GM23248 (cell line): ENCODE measurements at regions not wholly inside any gene's neighbourhood (a gene's known extent, or its start where the extent isn't known, plus 50 kb on each side); places are given as distances from the start of the nearest gene placed in this dataset.

Experiments
- DNase-seq: peaks from one replicate; pipeline ENCODE4 v3.0.0-alpha.2; 2015
- H2AFZ ChIP-seq: fragments of 200-600 bp; sonication (generic); 2 replicates; pipeline ENCODE4 v1.6.1; 2016; ENCODE audit warnings: antibody characterized with exemption
- H3F3A ChIP-seq: fragments of 200-600 bp; sonication (generic); 2 replicates; pipeline ENCODE4 v1.6.1; 2016; ENCODE audit warnings: mild to moderate bottlenecking, antibody characterized with exemption, mixed run types; ENCODE audit not compliant: insufficient read depth
- H3K27ac ChIP-seq: fragments of 200-600 bp; sonication (generic); 2 replicates; pipeline ENCODE4 v1.5.1; 2016; ENCODE audit warnings: mild to moderate bottlenecking
- H3K27me3 ChIP-seq: fragments of 200-600 bp; sonication (generic); replicated peaks from 2 replicates; pipeline ENCODE4 v1.6.1; 2016; ENCODE audit warnings: mild to moderate bottlenecking; ENCODE audit not compliant: insufficient read depth
- H3K36me3 ChIP-seq: fragments of 200-600 bp; sonication (generic); 2 replicates; pipeline ENCODE4 v1.6.1; 2016; ENCODE audit warnings: low read depth, mild to moderate bottlenecking
- H3K4me1 ChIP-seq: fragments of 200-600 bp; sonication (generic); 2 replicates; pipeline ENCODE4 v1.6.1; 2016; ENCODE audit warnings: mild to moderate bottlenecking; ENCODE audit not compliant: insufficient read depth
- H3K4me2 ChIP-seq: fragments of 200-600 bp; sonication (generic); one replicate; pipeline ENCODE4 v1.6.1; 2016; ENCODE audit warnings: mild to moderate bottlenecking; ENCODE audit not compliant: unreplicated experiment
- H3K4me3 ChIP-seq: fragments of 200-600 bp; sonication (generic); 2 replicates; pipeline ENCODE4 v1.5.1; 2016; ENCODE audit warnings: mild to moderate bottlenecking
- H3K79me2 ChIP-seq: fragments of 200-600 bp; sonication (generic); 2 replicates; pipeline ENCODE4 v1.6.1; 2016; ENCODE audit warnings: mild to moderate bottlenecking; ENCODE audit not compliant: insufficient read depth
- H3K9ac ChIP-seq: fragments of 200-600 bp; sonication (generic); 2 replicates; pipeline ENCODE4 v1.6.1; 2016; ENCODE audit warnings: mild to moderate bottlenecking
- H3K9me2 ChIP-seq: fragments of 200-600 bp; sonication (generic); 2 replicates; pipeline ENCODE4 v1.6.1; 2016; ENCODE audit warnings: mixed run types, mild to moderate bottlenecking, moderate library complexity; ENCODE audit not compliant: insufficient read depth
- H3K9me3 ChIP-seq: fragments of 200-600 bp; sonication (generic); one replicate; pipeline ENCODE4 v1.6.1; 2017; ENCODE audit warnings: low read depth
- H4K20me1 ChIP-seq: fragments of 200-600 bp; sonication (generic); 2 replicates; pipeline ENCODE4 v1.6.0; 2016; ENCODE audit not compliant: insufficient read depth
- EZH2 ChIP-seq: fragments of 200-600 bp; sonication (generic); IDR thresholded peaks from 2 replicates; pipeline ENCODE4 v1.6.1; 2018; ENCODE audit warnings: antibody characterized with exemption, mild to moderate bottlenecking; ENCODE audit not compliant: insufficient read depth, poor library complexity, severe bottlenecking
- EZH2phosphoT487 ChIP-seq: fragments of 200-600 bp; sonication (generic); IDR thresholded peaks from 2 replicates; pipeline ENCODE4 v1.6.1; 2018; ENCODE audit warnings: antibody characterized with exemption, moderate library complexity, mild to moderate bottlenecking, low read depth; ENCODE audit not compliant: insufficient read depth
- WGBS, 2 experiments: methylation state at CpG; one replicate each; pipeline ENCODE4 v1.1.6; 2015 to 2017; ENCODE audit warnings: low lambda C conversion rate in 2 of 2, low coverage in 1 of 2; ENCODE audit errors: missing lambda C conversion rate in 2 of 2; 5-methylcytosine and 5-hydroxymethylcytosine counted together
- in situ Hi-C: fragments of 300-500 bp; cut with MboI; formaldehyde crosslinking; loops from 2 replicates; pipeline ENCODE4 v1.15.0; 2020

DNA sequence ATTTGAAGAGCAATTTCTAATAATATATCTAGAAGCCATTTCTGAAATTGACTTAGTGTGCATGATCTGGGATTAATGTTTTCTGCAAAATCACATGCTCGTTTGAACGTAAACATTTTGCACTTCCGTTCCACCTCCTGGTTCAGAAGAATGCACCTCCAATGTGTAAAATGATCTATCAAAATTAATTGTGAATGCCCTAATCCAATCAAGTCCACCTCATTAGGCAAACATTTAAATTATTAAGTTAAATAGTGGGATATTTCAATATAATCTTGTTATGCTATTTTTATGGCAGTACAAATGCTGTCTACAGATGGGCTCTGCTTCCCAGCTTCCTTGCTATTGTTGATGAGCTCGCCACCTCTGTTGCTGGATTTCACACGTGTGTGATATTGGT, 542.5 kb downstream of the INSC start:
- Histone ChIP-seq H3K79me2 (no peaks in the 10 kb centered on the region), H3K4me2 (no peak overlapping the region), H3K4me3 (no peak overlapping the region), H3K27me3 (no peaks in the 10 kb centered on the region; the same call in 1 of the 2 replicates), H3K4me1 (no peaks in the 10 kb centered on the region), H3K9me3 (no peaks in the 10 kb centered on the region), H2AFZ (no peak overlapping the region), H4K20me1 (no peaks in the 10 kb centered on the region), H3K27ac (no peak overlapping the region), H3F3A (no peaks in the 10 kb centered on the region), H3K9ac (no peak overlapping the region), H3K36me3 (no peaks in the 10 kb centered on the region), H3K9me2 (no peaks in the 10 kb centered on the region)
- DNase-seq: no peak
- WGBS, 2 experiments: 49 to 50% methylated on average over 5 of the region's 5 CpGs
- in situ Hi-C loops: no loop called here
- TF ChIP-seq EZH2: no peak

DNA sequence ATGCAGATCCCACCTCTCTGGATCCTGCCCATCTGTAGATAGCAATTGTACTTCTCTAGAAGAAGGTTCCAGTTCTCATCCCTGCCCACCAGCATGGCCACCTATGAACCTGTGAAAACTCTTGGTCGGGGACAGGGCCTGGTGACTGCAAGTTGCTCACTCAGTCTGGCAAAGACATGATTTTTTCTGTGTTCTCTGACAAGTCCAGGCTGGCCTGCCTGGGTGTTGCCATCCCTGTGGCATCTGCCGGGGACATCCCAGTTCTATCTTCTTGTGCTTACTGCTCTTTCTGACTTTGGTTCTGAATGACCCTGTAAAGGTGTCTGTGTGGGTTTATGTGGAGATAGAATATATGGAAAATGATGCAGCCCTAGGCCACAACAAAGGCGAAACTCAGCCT, 545.8 kb downstream of the INSC start:
- Histone ChIP-seq H3F3A (no peaks in the 10 kb centered on the region), H3K79me2 (no peaks in the 10 kb centered on the region), H4K20me1 (no peaks in the 10 kb centered on the region), H3K4me3 (no peak overlapping the region), H3K9ac (no peak overlapping the region), H3K9me2 (no peaks in the 10 kb centered on the region), H2AFZ (no peak overlapping the region), H3K27ac (no peak overlapping the region), H3K36me3 (no peaks in the 10 kb centered on the region), H3K4me1 (no peaks in the 10 kb centered on the region), H3K27me3 (peaks cover 6% of the 10 kb centered on the region; the same call in 1 of the 2 replicates), H3K4me2 (no peak overlapping the region), H3K9me3 (no peaks in the 10 kb centered on the region)
- no peak for TF ChIP-seq EZH2
- TF ChIP-seq EZH2phosphoT487: no peak
- WGBS, 2 experiments: 30 to 34% methylated on average over 3 of the region's 3 CpGs
- DNase-seq: no peak
- in situ Hi-C loops: no loop called here

DNA sequence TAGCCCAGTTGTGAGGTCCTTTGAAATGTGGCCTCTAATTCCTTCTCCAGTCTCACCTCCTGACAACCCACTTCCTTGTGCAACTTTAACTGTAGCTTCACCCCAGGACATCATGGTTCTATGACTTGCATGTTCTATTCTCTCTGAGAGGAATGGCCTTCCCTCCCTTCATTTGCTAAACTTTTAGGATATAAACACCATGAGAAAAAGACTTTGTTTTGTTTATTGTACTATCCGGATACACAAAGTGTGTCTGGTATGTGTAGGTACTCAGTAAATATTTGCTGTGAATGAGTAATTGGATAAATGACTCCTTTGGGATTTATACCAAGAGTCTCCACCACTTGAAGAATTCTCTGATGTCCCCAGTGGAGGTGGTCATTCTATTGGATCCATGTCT, 547.6 kb downstream of the INSC start:
- WGBS, 2 experiments: 43 to 63% methylated on average over 1 of the region's 1 CpG
- no peak for DNase-seq

DNA sequence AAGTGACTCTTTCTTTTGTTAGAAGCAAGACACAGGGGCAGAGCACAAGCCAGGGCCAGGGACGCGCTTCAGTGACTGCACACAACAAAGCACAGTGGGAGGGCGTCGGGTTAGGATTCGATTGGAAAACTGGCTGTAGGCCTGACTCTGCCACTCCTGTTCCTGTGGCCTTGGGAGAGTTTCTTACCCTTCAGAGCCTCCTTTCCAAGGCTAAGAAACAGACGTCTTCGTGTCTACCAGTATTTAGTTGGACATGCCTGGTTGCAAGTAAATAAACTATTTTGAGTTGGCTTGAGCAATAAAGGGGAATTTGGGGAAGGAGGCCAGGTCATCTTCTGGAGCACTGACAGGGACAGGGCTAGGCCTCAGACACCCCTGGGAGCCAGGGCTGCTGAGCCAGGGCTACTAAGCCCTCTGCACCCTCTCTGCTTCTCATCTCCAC, 549.1 kb downstream of the INSC start:
- Histone ChIP-seq H3K4me2 (no peak overlapping the region), H3K9me3 (no peaks in the 10 kb centered on the region), H3K79me2 (no peaks in the 10 kb centered on the region), H3K9me2 (no peaks in the 10 kb centered on the region), H3K36me3 (no peaks in the 10 kb centered on the region), H3K9ac (no peak overlapping the region), H3F3A (no peaks in the 10 kb centered on the region), H3K4me1 (no peaks in the 10 kb centered on the region), H4K20me1 (no peaks in the 10 kb centered on the region), H2AFZ (no peak overlapping the region), H3K4me3 (no peak overlapping the region), H3K27ac (no peak overlapping the region), H3K27me3 (peaks cover 6% of the 10 kb centered on the region; the same call in 1 of the 2 replicates)
- TF ChIP-seq EZH2 (no peak), EZH2phosphoT487 (no peak)
- in situ Hi-C loops: no loop called here
- WGBS, 2 experiments: 5 to 6% methylated on average over 7 of the region's 7 CpGs
- DNase-seq: no peak

More for the DNA sequence above, 547.6 kb downstream of the INSC start:
- Histone ChIP-seq H3K79me2 (no peaks in the 10 kb centered on the region), H3K9me2 (no peaks in the 10 kb centered on the region), H4K20me1 (no peaks in the 10 kb centered on the region), H3K9ac (no peak overlapping the region), H3F3A (no peaks in the 10 kb centered on the region), H3K4me2 (no peak overlapping the region), H3K9me3 (no peaks in the 10 kb centered on the region), H2AFZ (no peak overlapping the region), H3K27ac (no peak overlapping the region), H3K4me3 (no peak overlapping the region), H3K4me1 (no peaks in the 10 kb centered on the region), H3K27me3 (peaks cover 6% of the 10 kb centered on the region; the same call in 1 of the 2 replicates), H3K36me3 (no peaks in the 10 kb centered on the region)
- in situ Hi-C loops: no loop called here
- TF ChIP-seq EZH2phosphoT487 (no peak), EZH2 (no peak)

DNA sequence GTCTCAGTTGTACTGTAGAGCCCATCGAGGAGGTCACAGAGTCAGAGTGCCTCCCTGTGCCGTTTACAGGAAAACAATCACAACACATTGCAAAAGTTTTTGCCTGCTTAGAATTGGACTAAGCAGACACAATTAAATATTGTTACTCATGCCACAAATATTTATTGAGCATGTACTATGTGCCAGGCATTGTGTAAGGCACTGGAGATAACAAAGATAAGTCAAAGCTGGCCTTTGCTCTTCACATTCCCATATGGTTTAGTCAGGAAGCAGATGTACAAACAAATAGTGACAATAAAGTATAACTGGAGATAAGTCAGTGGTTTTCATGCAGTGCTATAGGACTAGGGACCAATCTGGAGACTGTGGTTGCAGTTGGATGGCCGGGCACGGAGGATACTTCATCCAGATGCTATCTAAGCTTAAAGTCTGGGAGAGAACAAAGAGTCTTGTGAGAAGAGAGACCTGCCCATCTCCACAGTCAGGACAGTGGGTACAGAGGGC, 550.7 kb downstream of the INSC start:
- H3K36me3 ChIP-seq: no peaks in the 10 kb centered on the region
- in situ Hi-C loops: no loop called here

More for the DNA sequence above, 550.7 kb downstream of the INSC start:
- no peaks in the 10 kb centered on the region for H3K79me2 ChIP-seq
- H3K4me1 ChIP-seq: no peaks in the 10 kb centered on the region
- no peaks in the 10 kb centered on the region for H3F3A ChIP-seq
- WGBS, 2 experiments: 31 to 32% methylated on average over 4 of the region's 4 CpGs
- no peak for DNase-seq
- no peak overlapping the region for H2AFZ ChIP-seq
- H3K4me2 ChIP-seq: no peak overlapping the region
- no peak overlapping the region for H3K9ac ChIP-seq
- no peaks in the 10 kb centered on the region for H3K9me2 ChIP-seq
- no peak for TF ChIP-seq EZH2phosphoT487
- TF ChIP-seq EZH2: no peak
- H3K27me3 ChIP-seq: peaks cover 6% of the 10 kb centered on the region; the same call in 1 of the 2 replicates
- no peaks in the 10 kb centered on the region for H4K20me1 ChIP-seq
- H3K9me3 ChIP-seq: no peaks in the 10 kb centered on the region
- no peak overlapping the region for H3K27ac ChIP-seq
- H3K4me3 ChIP-seq: no peak overlapping the region
